Cerebellar cortex (tissue), 1 donor: ENCODE measurements at regions not wholly inside any gene's neighbourhood (a gene's known extent, or its start where the extent isn't known, plus 50 kb on each side); places are given as distances from the start of the nearest gene placed in this dataset.

Source experiments
- DNase-seq: peaks from one replicate; pipeline ENCODE4 v3.0.0-alpha.2; 2015; ENCODE audit warnings: low spot score

GRCh38 chr15:26374806-26375205 is 398.1 kb downstream of the GABRB3 start:
- peak; percentile 5 for DNase-seq

GRCh38 chr15:26372706-26373105 is 400.2 kb downstream of the GABRB3 start:
- DNase-seq, result no peak

DNA sequence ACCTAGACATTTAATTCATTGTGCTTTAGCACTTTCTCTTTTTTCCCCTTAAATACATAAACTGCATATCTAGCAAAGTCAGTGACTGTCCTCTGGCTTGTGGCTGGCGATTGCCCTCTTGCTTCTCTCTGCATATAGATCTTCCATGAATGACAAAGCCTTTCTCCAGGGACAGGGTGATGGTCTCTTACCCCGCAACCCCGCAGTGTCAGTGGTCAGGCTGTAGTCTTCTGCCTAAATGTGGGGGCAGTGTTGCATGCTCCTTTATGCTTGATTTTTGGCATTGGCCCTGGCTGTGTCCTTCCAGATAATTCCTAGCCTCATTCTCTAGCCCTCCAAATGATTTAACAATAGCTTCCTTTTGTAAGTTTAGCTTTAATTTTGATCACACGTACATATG is 407.8 kb downstream of the GABRB3 start:
- no peak for DNase-seq

DNA sequence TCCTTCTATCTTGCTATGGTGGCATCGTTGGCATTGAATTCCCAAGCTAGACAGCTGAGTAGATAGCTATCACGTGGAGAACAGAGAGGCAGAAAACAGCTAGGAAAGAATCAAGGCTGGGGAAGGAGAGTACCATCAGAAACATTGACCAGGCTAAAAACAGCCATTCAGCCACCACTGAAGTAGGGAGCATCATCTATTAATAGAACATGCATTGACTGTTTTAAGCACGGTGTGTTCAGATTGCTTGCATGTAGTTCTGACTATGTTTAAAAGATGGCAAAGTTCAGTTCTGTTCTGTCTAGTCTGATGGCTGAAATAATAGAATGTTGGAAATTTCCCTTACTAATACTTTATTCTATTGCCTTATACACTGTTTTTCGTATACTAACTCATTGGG is 413.0 kb downstream of the GABRB3 start:
- no peak for DNase-seq

DNA sequence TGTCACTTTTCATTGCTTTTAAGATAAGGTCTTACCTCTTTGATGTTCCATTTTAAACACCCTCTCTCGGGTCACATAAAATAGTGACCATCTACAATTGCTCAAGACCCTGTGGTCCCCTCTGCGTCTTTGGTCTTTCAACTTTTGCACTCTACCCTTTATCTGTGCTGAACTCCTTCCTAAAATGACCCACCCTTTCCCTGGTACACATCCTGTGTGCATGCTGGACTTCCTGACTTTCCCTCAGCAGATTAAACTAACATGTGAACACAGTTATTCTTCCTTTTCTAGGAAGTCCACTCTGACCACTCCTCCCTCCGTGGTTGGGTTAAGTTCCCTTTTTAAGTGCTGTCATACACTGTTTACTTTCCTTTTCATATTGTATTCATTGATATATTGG is 414.2 kb downstream of the GABRB3 start:
- DNase-seq, result no peak

DNA sequence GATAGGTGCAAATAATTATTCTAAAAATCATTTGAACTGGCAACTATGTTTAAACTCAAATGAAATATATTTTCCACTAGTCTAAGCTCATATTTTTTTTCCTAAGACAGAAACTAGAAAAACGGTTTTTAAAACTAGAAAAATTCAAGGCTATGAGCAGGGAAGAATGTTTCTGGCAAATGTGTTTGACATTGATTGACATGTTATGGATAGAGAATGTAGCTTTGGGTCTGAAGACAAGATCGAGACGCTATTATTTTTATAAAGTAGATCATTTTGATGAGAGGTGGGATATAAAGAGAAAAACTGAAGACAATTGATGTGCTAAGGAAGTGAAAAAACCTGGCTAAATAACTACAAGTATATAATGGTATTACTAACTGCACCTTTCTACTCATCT is 415.2 kb downstream of the GABRB3 start:
- DNase-seq, result no peak

GRCh38 chr15:26355472-26356074 is 417.3 kb downstream of the GABRB3 start:
- DNase-seq, result no peak

GRCh38 chr15:26352909-26353308 is 420.0 kb downstream of the GABRB3 start:
- DNase-seq, result no peak

GRCh38 chr15:26352406-26352805 is 420.5 kb downstream of the GABRB3 start:
- no peak for DNase-seq

DNA sequence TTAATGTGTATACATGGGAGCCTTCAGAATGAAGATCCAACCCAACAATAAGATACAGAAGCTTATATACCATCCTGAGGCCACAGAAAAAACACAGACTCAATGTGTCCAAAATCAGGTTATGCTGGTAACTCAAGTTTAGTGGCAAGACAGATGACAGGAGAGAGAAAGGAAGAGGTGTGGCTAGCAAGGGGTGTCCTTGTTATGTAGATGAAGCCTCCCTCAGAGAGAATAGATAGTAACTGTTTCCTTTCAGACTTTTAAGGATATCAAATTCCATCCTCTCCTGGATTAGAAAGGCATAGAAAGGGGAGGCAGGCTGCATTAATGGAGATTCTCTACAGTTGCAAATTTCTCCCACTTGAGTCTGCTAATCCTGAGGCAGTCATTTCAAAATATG is 447.4 kb downstream of the GABRB3 start:
- no peak for DNase-seq

- DNase-seq, result no peak
These were observed 449.3 kb downstream of the GABRB3 start for GRCh38 chr15:26323566-26323965.

GRCh38 chr15:26318689-26319088 is 454.2 kb downstream of the GABRB3 start:
- no peak for DNase-seq

- no peak for DNase-seq
These were observed 451.4 kb upstream of the ATP10A start for GRCh38 chr15:26314577-26314976.

DNA sequence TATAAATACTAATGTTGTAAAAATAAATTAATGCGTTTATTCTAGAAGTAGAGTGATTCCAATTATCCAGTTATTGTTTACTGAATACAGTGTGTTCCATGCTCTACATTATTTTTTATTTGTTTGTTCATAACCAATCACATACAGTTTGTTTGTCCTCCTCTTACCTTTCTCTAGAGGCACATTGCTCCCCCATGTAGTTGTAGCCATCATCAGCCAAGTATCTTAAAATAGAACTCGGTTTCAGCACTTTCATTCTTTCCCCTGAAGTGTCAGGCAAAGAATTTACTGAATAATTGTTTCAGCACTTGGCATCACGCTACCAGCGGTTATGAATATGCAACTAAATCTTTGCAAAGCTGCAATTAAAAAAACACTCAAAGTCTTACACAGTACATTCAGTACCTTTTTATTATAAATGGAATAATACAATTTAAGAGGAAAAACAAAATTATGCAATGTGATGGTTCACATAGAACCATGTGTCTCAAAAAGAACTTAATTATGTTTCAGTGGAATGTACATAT is 448.6 kb upstream of the ATP10A start:
- no peak for DNase-seq

DNA sequence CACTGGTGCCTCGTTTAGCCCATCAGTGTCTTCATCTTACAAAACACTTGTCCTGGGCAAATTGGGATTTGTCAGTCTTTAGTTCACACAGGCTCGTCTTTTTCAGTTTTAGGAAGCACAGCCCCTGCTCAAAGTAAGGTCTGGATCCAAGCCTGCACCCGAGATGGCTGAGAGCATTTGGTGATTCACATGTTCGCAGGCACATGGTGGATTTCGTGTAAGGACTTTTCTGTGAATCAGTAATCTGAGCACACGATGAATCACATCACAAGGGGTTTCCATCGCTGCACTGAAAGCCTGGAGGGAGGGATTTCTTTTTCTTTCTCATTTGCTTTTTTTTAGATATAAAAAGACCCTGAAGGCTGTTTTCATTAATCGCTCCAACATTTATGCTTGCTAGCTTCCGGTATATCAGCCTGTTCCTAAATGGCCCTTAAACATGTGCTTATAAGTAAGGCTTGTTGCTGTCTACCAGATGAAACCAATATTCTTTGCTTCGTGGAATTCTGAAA is 435.6 kb upstream of the ATP10A start:
- no peak for DNase-seq

- no peak for DNase-seq
These were observed 435.0 kb upstream of the ATP10A start for GRCh38 chr15:26298010-26298658.

- DNase-seq, result no peak
These were observed 432.4 kb upstream of the ATP10A start for GRCh38 chr15:26295336-26296085.

DNA sequence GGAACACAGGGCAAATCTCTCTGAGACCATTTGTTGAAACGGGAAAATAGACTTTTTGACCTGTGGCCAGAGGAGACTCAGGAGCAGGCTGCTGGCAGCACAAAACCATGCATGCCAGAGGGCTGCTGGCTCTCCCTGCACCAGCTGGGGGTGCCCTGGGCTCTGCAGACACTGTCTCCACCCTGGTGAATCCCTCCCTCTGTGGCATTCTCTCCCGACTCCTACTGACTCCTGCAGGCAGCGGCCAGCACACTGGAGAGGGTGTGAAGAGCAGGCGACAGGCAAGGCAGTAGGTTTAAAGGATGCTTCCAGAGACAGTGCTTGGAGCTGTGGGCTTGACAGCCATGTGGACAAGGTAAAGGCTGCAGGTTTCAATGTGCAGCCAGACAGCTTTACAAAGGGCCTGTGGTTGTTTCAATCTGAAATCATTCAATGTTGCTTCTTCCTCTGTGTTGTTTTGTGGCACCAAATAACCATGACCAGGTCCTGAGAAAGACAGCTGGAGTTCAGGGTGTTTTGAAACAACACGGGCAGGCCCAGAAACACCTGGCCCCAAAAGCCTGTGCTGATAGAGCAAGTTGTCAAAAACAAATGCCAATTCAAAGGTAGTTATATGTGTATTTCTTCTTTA is 431.0 kb upstream of the ATP10A start:
- DNase-seq, result no peak

- DNase-seq, result no peak
These were observed 424.3 kb upstream of the ATP10A start for GRCh38 chr15:26287381-26287780.

- DNase-seq, result no peak
These were observed 417.2 kb upstream of the ATP10A start for GRCh38 chr15:26280281-26280680.

GRCh38 chr15:26261966-26262365 is 398.8 kb upstream of the ATP10A start:
- no peak for DNase-seq

DNA sequence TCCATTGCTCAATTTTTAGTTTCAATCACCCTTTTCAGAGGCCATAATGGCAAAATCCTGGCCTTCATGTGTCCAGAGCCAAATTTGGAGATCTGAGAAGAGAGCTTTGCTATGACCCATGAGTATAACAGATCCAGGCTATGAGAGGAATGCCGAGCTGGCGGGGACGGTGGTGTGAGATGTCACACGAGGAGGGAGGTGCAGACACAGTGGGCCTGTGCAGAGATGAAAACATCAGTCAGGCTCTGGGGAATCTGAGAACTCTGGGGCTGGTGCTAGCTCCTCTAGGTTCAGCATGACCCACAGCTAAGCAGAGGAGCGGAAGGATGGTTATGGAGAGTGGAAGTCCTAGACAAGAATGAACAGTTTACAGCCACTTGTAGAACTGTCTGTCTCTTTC is 398.3 kb upstream of the ATP10A start:
- DNase-seq, result no peak
